HG02623 (cell line): ENCODE measurements at regions not wholly inside any gene's neighbourhood (a gene's known extent, or its start where the extent isn't known, plus 50 kb on each side); places are given as distances from the start of the nearest gene placed in this dataset.

Experiments used
- ATAC-seq: cut with Tn5 transposase; IDR thresholded peaks from one replicate; pipeline ENCODE4 v1.9.1; 2021; ENCODE audit warnings: moderate library complexity; ENCODE audit not compliant: unreplicated experiment

GRCh38 chr5:63374085-63374484, 588.2 kb downstream of the HTR1A start:
- no peak for ATAC-seq

DNA sequence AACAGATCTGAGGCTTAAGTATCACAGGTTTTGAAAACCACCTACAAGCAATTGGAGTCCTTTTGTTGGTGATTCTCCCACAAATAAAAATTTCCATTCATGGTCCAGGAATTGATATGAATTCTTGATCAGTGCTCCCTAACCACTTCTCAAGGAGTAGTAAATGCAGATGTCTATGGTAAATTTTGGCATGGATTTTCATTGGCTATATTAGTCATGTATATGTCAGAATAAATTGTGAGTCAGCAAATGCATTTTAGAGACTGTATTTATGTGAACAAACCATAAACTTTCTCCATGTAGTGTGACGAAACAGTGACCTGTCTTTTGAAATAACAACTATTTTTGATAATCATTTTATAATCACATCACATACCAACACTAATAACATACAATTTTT, 611.1 kb downstream of the HTR1A start:
- no peak for ATAC-seq

DNA sequence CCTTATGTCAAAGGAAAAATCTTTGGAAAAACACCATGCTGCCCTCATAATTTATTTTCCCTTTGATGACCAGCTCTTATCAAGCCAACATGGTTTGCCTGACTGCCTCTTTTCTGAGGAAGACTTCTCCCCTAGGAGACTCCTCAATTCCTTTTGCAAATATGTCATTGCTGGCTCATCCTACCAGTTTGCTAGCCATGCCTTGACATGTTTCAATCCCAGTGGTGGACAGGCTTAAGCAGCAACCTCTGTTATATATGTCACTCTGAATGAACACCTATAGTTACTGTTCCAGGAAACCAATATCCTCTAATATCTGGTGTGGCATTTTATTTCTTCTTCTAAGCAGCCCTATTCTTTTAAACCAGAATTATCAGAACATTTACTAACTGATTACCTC, 615.8 kb downstream of the HTR1A start:
- no peak for ATAC-seq

GRCh38 chr5:63341442-63341841, 620.8 kb downstream of the HTR1A start:
- no peak for ATAC-seq

DNA sequence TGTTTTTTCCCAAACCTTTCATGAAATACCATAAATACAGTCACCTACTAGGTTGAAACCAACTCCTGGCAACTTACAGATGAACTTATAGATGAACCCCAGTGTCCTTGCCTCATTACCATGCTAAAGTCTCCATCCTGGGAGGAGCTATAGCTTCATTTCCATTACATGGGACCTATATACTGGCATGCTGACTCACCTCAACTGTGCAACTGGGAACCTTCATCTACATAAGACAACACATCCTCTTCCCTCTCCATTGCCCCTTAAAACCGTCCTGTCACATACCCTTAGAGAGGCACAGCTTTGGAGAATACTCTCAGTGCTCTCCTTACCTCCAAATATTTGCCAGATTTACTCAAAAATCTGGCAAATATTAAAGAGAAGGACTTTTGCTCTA, 638.3 kb downstream of the HTR1A start:
- ATAC-seq = no peak

DNA sequence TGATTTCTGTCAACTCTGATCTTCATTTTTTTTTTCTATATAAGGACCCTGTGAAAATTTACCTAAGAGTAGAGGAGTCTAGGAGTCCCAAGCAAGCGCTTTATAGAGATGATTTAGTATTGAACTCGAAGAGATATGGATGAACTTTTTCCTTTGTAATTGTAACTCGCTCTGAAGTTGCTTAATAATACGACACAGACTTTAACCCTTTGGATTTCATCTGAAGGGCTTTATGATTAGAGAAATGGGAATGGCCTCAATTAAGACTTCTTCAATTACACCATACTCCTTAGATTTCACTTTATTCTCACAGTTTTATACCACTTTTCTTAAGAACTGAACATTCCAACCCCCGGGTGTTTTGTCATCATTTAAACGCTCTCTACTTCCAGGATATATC, 647.7 kb downstream of the HTR1A start:
- no peak for ATAC-seq

DNA sequence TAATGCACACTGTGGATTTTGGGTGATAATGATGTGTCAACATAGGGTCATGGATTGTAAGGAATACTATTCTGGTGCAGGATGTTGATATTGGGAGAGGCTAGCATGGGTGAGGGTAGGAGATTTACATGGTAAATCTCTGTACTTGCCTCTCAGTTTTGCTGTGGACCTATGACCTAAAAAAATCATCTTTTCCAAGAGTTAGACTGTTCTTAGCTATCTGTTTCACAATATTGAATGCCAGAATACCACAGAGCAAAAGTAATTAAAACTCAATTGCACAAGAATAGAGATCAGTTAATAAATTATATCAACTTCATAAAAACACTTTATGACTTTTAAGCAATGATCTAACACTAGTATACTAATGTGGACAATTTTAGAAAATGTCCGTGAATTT, 651.6 kb downstream of the HTR1A start:
- ATAC-seq = no peak

- no peak for ATAC-seq
Measured at GRCh38 chr5:63306909-63307308, 655.3 kb downstream of the HTR1A start.

DNA sequence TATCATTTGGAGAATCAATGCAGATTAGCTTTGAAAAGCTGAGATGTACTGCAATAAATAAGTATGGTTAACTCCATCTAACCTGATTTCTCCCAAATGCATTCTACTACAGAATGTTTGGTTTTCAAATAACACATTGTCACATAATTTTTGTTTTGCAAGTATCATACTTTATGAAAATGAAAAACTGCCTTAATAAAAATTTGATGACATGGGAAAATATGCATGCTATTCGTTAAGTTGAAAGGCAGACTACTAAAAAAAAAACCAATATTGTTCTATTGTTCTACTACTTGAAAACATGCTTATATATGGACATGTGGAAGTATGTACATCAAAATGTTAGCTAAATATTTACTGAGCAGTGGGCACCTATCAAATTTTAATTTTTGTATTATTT, 668.9 kb downstream of the HTR1A start:
- ATAC-seq = no peak

DNA sequence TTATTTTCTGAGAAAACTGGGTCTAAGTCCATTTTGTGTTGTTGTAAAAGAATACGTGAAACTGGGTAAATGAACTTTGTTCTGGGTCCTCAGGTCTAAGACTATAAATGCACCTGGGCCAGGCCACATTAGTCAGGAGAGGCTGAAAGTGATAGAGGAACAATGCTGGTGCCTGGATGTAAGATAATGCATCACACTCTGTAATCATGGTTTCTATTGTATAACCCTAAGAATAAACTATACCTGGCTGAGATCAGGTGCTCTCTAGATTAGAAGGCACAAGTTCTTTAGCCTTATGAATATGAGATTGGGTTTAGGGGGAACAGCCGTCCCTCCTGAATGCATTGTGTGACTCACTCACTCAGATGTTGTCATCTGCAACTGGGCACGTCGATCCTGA, 675.5 kb downstream of the HTR1A start:
- ATAC-seq = no peak

- ATAC-seq = no peak
Measured at GRCh38 chr5:63263411-63263810, 684.8 kb downstream of the LRRC70 start.

DNA sequence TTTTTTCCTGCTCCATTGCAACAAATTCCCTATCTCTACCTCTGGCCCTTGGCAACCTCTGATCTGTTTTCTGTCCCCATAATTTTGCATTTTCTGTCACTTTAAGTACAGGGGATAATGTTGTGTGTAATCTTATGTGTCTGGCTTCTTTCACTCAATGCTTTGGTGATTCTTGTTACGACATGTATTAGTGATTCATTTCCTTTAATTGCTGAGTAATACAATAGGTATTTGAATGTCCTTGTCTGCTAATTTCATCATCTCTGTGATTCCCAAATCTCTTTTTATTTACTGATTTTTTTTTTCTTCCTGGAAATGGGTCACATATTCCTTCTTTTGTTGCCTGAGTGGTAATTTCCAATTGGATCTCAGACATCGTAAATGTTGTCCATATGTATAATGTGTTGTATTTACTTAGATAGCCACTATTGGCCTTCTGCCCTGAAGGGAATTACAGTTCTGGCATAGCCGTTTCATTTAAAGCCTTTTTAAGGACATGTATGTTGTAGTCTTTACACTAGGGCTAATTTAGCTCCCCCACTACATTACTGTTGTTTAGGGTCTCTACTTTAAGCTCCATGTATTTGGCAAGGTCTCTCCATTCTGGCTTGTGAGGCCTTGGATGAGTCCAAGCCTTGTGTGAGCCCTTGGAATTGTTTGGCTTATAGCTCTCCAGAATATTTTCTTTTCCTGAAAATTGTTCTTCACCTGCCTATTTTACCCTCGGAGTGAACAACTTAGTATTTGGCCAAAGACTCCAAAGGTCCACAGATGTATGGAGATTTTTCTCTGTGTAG, 683.8 kb downstream of the LRRC70 start:
- no peak for ATAC-seq

- no peak for ATAC-seq
Measured at GRCh38 chr5:63261695-63262094, 683.1 kb downstream of the LRRC70 start.

GRCh38 chr5:63255594-63255993, 677.0 kb downstream of the LRRC70 start:
- ATAC-seq = no peak

GRCh38 chr5:63250939-63251338, 672.3 kb downstream of the LRRC70 start:
- no peak for ATAC-seq

DNA sequence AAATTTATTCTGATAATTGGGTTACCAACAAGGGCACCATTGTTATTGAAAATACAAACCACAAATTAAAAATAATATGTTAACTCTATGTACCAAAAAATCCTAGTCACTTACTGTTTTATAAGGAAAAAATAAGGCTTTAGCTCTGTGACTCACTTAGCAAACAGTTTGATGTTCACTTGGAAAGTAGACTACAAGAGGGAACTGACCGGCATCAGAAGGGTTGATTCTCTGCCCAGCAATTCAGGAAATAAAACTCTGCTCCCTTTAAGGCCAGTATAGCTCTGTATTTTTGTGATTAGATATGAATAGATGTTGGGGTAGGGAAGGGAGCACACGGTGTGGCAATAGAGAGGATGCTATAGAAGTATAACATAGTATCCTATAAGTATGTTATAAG, 671.3 kb downstream of the LRRC70 start:
- no peak for ATAC-seq

GRCh38 chr5:63247651-63248050, 669.0 kb downstream of the LRRC70 start:
- ATAC-seq = no peak

DNA sequence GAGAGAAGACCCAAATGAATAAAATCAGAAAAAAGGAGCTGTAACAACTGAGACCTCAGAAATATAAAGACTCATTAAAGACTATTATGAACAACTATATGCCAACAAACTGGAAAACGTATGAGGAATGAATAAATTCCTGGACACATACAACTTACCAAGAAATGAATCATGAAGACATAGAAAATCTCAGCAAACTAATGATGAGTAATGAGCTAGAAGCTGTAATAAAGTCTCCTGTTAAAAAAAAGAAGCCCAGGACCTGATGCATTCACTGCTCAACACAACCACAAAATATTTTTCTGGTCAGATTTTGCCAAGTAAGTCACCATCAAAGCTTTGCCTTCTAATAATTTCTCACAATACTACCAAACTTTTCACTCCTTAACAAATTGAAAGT, 666.7 kb downstream of the LRRC70 start:
- ATAC-seq = no peak

GRCh38 chr5:63240063-63240755, 661.6 kb downstream of the LRRC70 start:
- ATAC-seq = no peak

DNA sequence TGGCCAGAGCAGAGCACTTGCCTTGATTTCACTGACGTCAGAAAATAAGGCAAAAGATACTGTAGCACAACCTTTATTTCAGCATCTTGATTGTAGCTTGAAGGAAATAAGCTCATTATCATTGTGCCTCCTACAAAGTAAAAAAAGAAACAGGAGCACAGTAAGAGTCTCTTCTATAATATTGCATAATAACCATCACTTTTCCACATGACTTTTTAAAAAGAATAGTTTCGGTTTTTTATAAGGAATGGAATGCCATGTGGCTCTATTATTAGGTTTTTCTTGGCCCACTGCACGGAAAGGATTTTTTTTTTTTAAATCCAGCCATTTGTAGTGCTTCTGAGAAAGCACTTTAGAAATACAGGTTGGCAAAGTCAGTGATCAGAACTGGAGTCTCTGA, 655.3 kb downstream of the LRRC70 start:
- no peak for ATAC-seq

DNA sequence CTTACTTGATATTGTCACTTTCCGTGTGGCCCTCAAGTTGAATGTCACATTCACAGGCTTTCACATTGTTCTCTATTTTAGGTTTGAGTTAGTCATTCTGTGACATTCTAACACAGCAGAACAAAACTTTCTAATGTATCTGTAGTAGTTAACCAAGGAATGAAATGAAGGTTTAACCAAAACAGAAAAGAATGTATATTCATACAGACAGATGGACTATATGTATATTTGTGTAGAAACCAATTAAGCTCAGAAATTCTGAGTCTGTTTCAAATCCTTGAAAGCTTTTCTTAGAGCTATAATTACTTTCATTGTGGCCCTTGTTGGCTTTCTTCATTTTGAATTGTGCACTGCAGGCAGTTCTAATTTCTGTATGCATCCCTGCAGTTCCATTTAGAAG, 654.7 kb downstream of the LRRC70 start:
- no peak for ATAC-seq

GRCh38 chr5:63230754-63231153, 652.1 kb downstream of the LRRC70 start:
- ATAC-seq = no peak

DNA sequence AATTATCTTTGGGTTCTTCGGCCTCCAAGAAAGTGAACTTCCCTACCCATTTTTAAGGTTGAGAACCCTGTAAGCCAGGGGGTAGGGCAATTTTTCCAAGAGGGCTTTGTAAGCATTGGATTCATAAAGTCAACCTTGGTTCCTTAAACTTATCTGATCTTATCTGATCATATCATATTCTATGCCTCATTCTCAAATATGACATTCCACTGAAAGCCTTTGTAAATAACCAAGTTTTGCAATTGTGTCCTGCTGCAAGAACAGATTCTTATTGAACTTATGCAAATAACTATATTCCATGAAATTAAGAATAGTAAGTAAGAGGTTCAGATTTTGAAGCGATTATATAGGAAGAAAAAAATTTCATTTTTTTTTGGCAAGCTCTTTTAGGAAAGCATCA, 649.5 kb downstream of the LRRC70 start:
- no peak for ATAC-seq
